ENCODE measurements at regions not wholly inside any gene's neighbourhood (a gene's known extent, or its start where the extent isn't known, plus 50 kb on each side); places are given as distances from the start of the nearest gene placed in this dataset.

- no peaks in the 10 kb centered on the region for H3K36me3 ChIP-seq (ENCODE audit: control insufficient read depth in 1 of 2, insufficient read depth in 2 of 2, low read length in 2 of 2)
- ATAC-seq = 0 out of 2 replicates have a peak, but pooled peaks have one; percentile 25
- no peak overlapping the region for H3K9ac ChIP-seq (ENCODE audit: low read length)
- peak; percentile 7 for DNase-seq (ENCODE audit: low read depth, low spot score)
- TF ChIP-seq CTCF (IDR thresholded peaks at IDR 0.05 in 2 of 3, conservative IDR thresholded peaks at IDR 0.05 in 1 of 3; ENCODE audit: borderline replicate concordance in 1 of 3, insufficient read depth in 1 of 3, low read depth in 2 of 3, low read length in 2 of 3) (peak; percentile 5 to 40 (median 15); a peak in 4 of 6 replicates), TCF7L2 (IDR thresholded peaks at IDR 0.05; ENCODE audit: borderline replicate concordance, extremely low read depth, insufficient read depth, insufficient read length) (no peak), FOSL1 (IDR thresholded peaks at IDR 0.05; ENCODE audit: low read depth) (no peak), MAX (IDR thresholded peaks at IDR 0.05) (no peak), CBX3 (IDR thresholded peaks at IDR 0.05; ENCODE audit: low read depth) (no peak), SRF (IDR thresholded peaks at IDR 0.05; ENCODE audit: low read depth) (no peak), POLR2A (IDR thresholded peaks at IDR 0.05; ENCODE audit: borderline replicate concordance, extremely low read depth, insufficient read depth, insufficient read length) (no peak), ZFX (IDR thresholded peaks at IDR 0.05) (no peak), ZNF274 (IDR thresholded peaks at IDR 0.05; ENCODE audit: low read depth, low read length) (no peak), ZBTB33 (IDR thresholded peaks at IDR 0.05; ENCODE audit: extremely low read depth, insufficient replicate concordance, low read length) (no peak), RAD21 (IDR thresholded peaks at IDR 0.05; ENCODE audit: low read depth) (peak; percentile 57), POLR2AphosphoS5 (IDR thresholded peaks at IDR 0.05; ENCODE audit: low read depth, low read length) (no peak)
- no peaks in the 10 kb centered on the region for H3K9me3 ChIP-seq (ENCODE audit: control insufficient read depth in 1 of 2, insufficient read depth in 1 of 2, low read depth in 1 of 2, low read length in 2 of 2)
- no peaks in the 10 kb centered on the region for H3K9me2 ChIP-seq (ENCODE audit: insufficient read depth)
- H3K4me1 ChIP-seq (ENCODE audit: control insufficient read depth in 1 of 2, insufficient read depth in 2 of 2, low read length in 2 of 2) = no peaks in the 10 kb centered on the region
- no peak overlapping the region for H3K27ac ChIP-seq (ENCODE audit: low read depth, low read length)
- ChIA-PET RAD21 (ENCODE audit: low non-redundant PET in 1 of 2, low total read pairs in 2 of 2, uncharacterized antibody in 2 of 2, unreplicated experiment in 2 of 2) (no interaction called here), POLR2A (no interaction called here), CTCF (no interaction called here)
- no peaks in the 10 kb centered on the region for H4K20me1 ChIP-seq (ENCODE audit: insufficient read depth)
- no peak overlapping the region for H3K4me3 ChIP-seq (replicated peaks in 1 of 2; ENCODE audit: low read depth in 1 of 2, low read length in 2 of 2)
- no TSS peak for BruUV-seq (replicated peaks)
- no peak overlapping the region for H3K4me2 ChIP-seq (ENCODE audit: low read length)
- intact Hi-C loops (cut with micrococcal nuclease) = loop anchor here (1.0 to 10.0 kb wide), 4 partner anchors 426 to 1380 kb away; partner anchors contain the start of gene NDST3
- no peaks in the 10 kb centered on the region for H3K27me3 ChIP-seq (ENCODE audit: insufficient read depth, low read length)
- H3K79me2 ChIP-seq (ENCODE audit: insufficient read depth, low read length) = no peaks in the 10 kb centered on the region
- H2AFZ ChIP-seq (ENCODE audit: low read depth, low read length, poor library complexity, severe bottlenecking) = no peak overlapping the region
Measured at GRCh38 chr4:117560329-117560728, 474.0 kb upstream of the NDST3 start.

All from HCT116 (cell line).